ENCODE measurements at regions not wholly inside any gene's neighbourhood (a gene's known extent, or its start where the extent isn't known, plus 50 kb on each side); places are given as distances from the start of the nearest gene placed in this dataset.

GRCh38 chr11:120009938-120010337 is 128.0 kb downstream of the TRIM29 start:
- no peak for DNase-seq (ENCODE audit: low read depth)
- H3K4me3 ChIP-seq (ENCODE audit: low read depth, low read length): no peak overlapping the region
- no peak for TF ChIP-seq CTCF (IDR thresholded peaks at IDR 0.05; ENCODE audit: control insufficient read depth, extremely low read depth, insufficient read depth)

- DNase-seq (ENCODE audit: low read depth): no peak
- no peak for TF ChIP-seq CTCF (IDR thresholded peaks at IDR 0.05; ENCODE audit: control insufficient read depth, extremely low read depth, insufficient read depth)
These were observed 130.8 kb downstream of the TRIM29 start for GRCh38 chr11:120007144-120007543.

GRCh38 chr11:120004723-120005122 is 133.2 kb downstream of the TRIM29 start:
- no peak overlapping the region for H3K4me3 ChIP-seq (ENCODE audit: low read depth, low read length)
- TF ChIP-seq CTCF (IDR thresholded peaks at IDR 0.05; ENCODE audit: control insufficient read depth, extremely low read depth, insufficient read depth): no peak
- no peak for DNase-seq (ENCODE audit: low read depth)

More at GRCh38 chr11:120007144-120007543, 130.8 kb downstream of the TRIM29 start:
- H3K4me3 ChIP-seq (ENCODE audit: low read depth, low read length): no peak overlapping the region

- H3K4me3 ChIP-seq (ENCODE audit: low read depth, low read length): no peak overlapping the region
- TF ChIP-seq CTCF (IDR thresholded peaks at IDR 0.05; ENCODE audit: control insufficient read depth, extremely low read depth, insufficient read depth): no peak
- DNase-seq (ENCODE audit: low read depth): no peak
These were observed 136.5 kb downstream of the TRIM29 start for GRCh38 chr11:120001178-120002090.

- no peak overlapping the region for H3K4me3 ChIP-seq (ENCODE audit: low read depth, low read length)
- no peak for DNase-seq (ENCODE audit: low read depth)
- TF ChIP-seq CTCF (IDR thresholded peaks at IDR 0.05; ENCODE audit: control insufficient read depth, extremely low read depth, insufficient read depth): peak; percentile 20; the same call in 1 of the 2 replicates
These were observed 138.7 kb downstream of the TRIM29 start for GRCh38 chr11:119999220-119999619.

GRCh38 chr11:119996556-119996955 is 141.4 kb downstream of the TRIM29 start:
- DNase-seq (ENCODE audit: low read depth): no peak
- TF ChIP-seq CTCF (IDR thresholded peaks at IDR 0.05; ENCODE audit: control insufficient read depth, extremely low read depth, insufficient read depth): no peak
- no peak overlapping the region for H3K4me3 ChIP-seq (ENCODE audit: low read depth, low read length)
